ENCODE measurements at regions not wholly inside any gene's neighbourhood (a gene's known extent, or its start where the extent isn't known, plus 50 kb on each side); places are given as distances from the start of the nearest gene placed in this dataset.

GRCh38 chr22:34303656-34304055 is 383.4 kb upstream of the LARGE1 start:
- Mint-ChIP-seq H3K27me3 (no peaks in the 10 kb centered on the region), H3K27ac (no peak overlapping the region), H3K9me3 (no peaks in the 10 kb centered on the region), H3K4me1 (no peaks in the 10 kb centered on the region), H3K4me3 (no peak overlapping the region), H3K36me3 (ENCODE audit: low read depth) (no peaks in the 10 kb centered on the region)
- TF ChIP-seq, protein P1, sequence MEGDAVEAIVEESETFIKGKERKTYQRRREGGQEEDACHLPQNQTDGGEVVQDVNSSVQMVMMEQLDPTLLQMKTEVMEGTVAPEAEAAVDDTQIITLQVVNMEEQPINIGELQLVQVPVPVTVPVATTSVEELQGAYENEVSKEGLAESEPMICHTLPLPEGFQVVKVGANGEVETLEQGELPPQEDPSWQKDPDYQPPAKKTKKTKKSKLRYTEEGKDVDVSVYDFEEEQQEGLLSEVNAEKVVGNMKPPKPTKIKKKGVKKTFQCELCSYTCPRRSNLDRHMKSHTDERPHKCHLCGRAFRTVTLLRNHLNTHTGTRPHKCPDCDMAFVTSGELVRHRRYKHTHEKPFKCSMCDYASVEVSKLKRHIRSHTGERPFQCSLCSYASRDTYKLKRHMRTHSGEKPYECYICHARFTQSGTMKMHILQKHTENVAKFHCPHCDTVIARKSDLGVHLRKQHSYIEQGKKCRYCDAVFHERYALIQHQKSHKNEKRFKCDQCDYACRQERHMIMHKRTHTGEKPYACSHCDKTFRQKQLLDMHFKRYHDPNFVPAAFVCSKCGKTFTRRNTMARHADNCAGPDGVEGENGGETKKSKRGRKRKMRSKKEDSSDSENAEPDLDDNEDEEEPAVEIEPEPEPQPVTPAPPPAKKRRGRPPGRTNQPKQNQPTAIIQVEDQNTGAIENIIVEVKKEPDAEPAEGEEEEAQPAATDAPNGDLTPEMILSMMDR (IDR thresholded peaks at IDR 0.05) = no peak
- no peak for ATAC-seq (ENCODE audit: low read depth)
- no peak for DNase-seq
- intact Hi-C loops (cut with micrococcal nuclease) = no loop called here
- CTCF ChIA-PET = no interaction called here
- POLR2A ChIA-PET = no interaction called here

DNA sequence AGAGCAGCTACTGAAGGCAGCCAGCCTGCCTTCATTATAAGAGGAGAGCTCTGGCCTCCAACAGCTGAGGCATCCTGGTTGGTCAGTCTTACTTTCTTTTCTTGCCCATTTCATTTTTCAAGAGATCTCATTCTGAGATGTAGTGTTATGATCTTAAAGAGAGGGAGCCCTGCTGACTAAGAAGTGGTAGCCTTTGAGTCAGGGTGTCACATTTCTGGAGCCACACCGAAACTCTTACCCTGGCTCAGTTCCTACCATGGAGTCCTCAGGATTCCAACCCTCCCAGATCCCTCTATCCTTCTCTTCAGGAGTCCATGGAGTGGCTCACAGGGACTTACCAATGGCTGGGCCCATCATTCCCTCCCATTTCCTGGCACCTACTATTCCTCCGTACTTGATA is 386.1 kb upstream of the LARGE1 start:
- no peak overlapping the region for H3K27ac Mint-ChIP-seq
- CTCF ChIA-PET = no interaction called here
- no peaks in the 10 kb centered on the region for H3K9me3 Mint-ChIP-seq
- DNase-seq (no peak), ATAC-seq (ENCODE audit: low read depth) (no peak)
- intact Hi-C loops (cut with micrococcal nuclease) = no loop called here
- H3K4me3 Mint-ChIP-seq = no peak overlapping the region
- TF ChIP-seq, protein P1 (IDR thresholded peaks at IDR 0.05) = no peak
- H3K27me3 Mint-ChIP-seq = no peaks in the 10 kb centered on the region
- POLR2A ChIA-PET = no interaction called here
- no peaks in the 10 kb centered on the region for H3K36me3 Mint-ChIP-seq (ENCODE audit: low read depth)
- no peaks in the 10 kb centered on the region for H3K4me1 Mint-ChIP-seq

DNA sequence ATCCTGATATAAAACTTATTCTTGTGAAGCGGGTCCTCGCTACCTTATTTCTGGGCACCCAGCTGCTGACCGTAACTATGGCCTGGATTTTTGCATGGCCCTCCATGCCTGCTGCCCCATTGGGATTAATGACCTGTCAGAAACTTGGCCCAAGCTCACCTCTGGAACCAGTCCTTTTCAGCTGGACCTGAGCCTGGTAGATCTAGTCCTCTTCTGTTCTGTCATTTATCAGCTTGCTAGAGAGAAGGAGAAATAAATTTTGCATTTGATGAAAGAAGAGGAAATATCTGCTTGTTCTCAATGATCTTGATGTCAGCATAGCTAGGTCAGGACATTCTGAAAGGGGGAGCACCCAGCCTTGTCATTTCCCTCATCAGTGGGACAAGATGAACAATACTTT is 387.8 kb upstream of the LARGE1 start:
- ChIA-PET CTCF (no interaction called here), POLR2A (no interaction called here)
- intact Hi-C loops (cut with micrococcal nuclease) = no loop called here
- H3K27ac Mint-ChIP-seq = no peak overlapping the region
- no peaks in the 10 kb centered on the region for H3K9me3 Mint-ChIP-seq
- TF ChIP-seq, protein P1 (IDR thresholded peaks at IDR 0.05) = no peak
- H3K4me3 Mint-ChIP-seq = no peak overlapping the region
- H3K27me3 Mint-ChIP-seq = no peaks in the 10 kb centered on the region
- H3K4me1 Mint-ChIP-seq = no peaks in the 10 kb centered on the region
- no peak for ATAC-seq (ENCODE audit: low read depth)
- no peaks in the 10 kb centered on the region for H3K36me3 Mint-ChIP-seq (ENCODE audit: low read depth)
- DNase-seq = no peak

GRCh38 chr22:34319346-34319745 is 399.1 kb upstream of the LARGE1 start:
- intact Hi-C loops (cut with micrococcal nuclease) = no loop called here
- no peaks in the 10 kb centered on the region for H3K4me1 Mint-ChIP-seq
- H3K36me3 Mint-ChIP-seq (ENCODE audit: low read depth) = no peaks in the 10 kb centered on the region
- ATAC-seq (ENCODE audit: low read depth) = no peak
- TF ChIP-seq, protein P1 (IDR thresholded peaks at IDR 0.05) = no peak
- H3K9me3 Mint-ChIP-seq = peaks cover 4% of the 10 kb centered on the region
- POLR2A ChIA-PET = no interaction called here
- CTCF ChIA-PET = no interaction called here
- H3K27ac Mint-ChIP-seq = no peak overlapping the region
- H3K27me3 Mint-ChIP-seq = peaks cover 2% of the 10 kb centered on the region
- no peak for DNase-seq
- H3K4me3 Mint-ChIP-seq = no peak overlapping the region

DNA sequence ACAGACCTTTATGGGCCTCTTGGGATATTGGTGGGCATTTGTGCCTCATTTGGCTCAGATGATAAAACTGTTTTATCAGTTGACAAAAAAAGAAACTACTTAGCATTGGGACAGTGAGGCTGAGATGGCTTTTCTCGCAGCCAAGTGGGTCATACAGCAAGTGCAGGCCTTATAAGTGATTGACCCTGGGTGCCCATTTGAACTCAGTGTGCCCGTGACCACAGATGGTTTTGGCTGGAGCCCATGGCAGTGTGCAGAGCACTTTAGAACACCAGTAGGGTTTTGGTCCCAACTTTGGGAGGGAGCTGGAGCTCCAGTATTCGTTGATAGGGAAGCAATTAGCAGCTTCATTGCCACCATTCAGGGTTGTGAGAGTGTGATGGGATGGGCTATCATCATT is 404.5 kb upstream of the LARGE1 start:
- ChIA-PET CTCF (no interaction called here), POLR2A (no interaction called here)
- no peak for ATAC-seq (ENCODE audit: low read depth)
- no peaks in the 10 kb centered on the region for H3K9me3 Mint-ChIP-seq
- no peaks in the 10 kb centered on the region for H3K27me3 Mint-ChIP-seq
- H3K4me1 Mint-ChIP-seq = no peaks in the 10 kb centered on the region
- DNase-seq = no peak
- H3K36me3 Mint-ChIP-seq (ENCODE audit: low read depth) = no peaks in the 10 kb centered on the region
- H3K4me3 Mint-ChIP-seq = no peak overlapping the region
- no peak overlapping the region for H3K27ac Mint-ChIP-seq
- intact Hi-C loops (cut with micrococcal nuclease) = no loop called here
- TF ChIP-seq, protein P1 (IDR thresholded peaks at IDR 0.05) = no peak

Measured in activated B cell treated with CpG ODN at 0.5 μM for 24 hours (primary cell).